ENCODE measurements at regions not wholly inside any gene's neighbourhood (a gene's known extent, or its start where the extent isn't known, plus 50 kb on each side); places are given as distances from the start of the nearest gene placed in this dataset.

GRCh38 chrX:40872351-40872750 lies 137.0 kb upstream of the MED14 start:
- TF ChIP-seq CTCF (conservative IDR thresholded peaks at IDR 0.05; ENCODE audit: low read length) (no peak), EZH2phosphoT487 (IDR thresholded peaks at IDR 0.05; ENCODE audit: borderline replicate concordance, low read depth, low read length) (no peak)

All from OCI-LY7 (cell line).